Endothelial cell of umbilical vein (primary cell): ENCODE measurements at regions not wholly inside any gene's neighbourhood (a gene's known extent, or its start where the extent isn't known, plus 50 kb on each side); places are given as distances from the start of the nearest gene placed in this dataset.

Experiments
- BruUV-seq: library from RNA; stranded (reverse); fragments of 400-500 nt; replicated peaks from 2 replicates; lab custom pipeline; 2021; lab: Mats Ljungman, UMichigan
- CTCF ChIA-PET: fragments of 300-600, 350-600 bp; sonication (Branson Sonifier 250); formaldehyde crosslinking; loops from one replicate; lab custom pipeline; 2021; ENCODE audit warnings: antibody characterized with exemption, inconsistent platforms; lab: Charles Lee
- POLR2A ChIA-PET: fragments of 300-600, 350-600 bp; sonication (Branson Sonifier 250); formaldehyde crosslinking; loops from one replicate; lab custom pipeline; 2021; ENCODE audit warnings: antibody characterized with exemption, inconsistent platforms; lab: Charles Lee
- DNase-seq: peaks from one replicate; pipeline ENCODE4 v3.0.0-alpha.2; 2011; ENCODE audit warnings: low read depth, low spot score
- FAIRE-seq: peaks from 2 replicates; lab custom pipeline; 2011; peaks lifted over from hg19 to GRCh38; lab: Jason Lieb, UNC
- H2AFZ ChIP-seq: 2 replicates; pipeline ENCODE4 v1.6.0; 2012; ENCODE audit warnings: low read depth, low read length, control low read depth, inconsistent platforms
- H3K27ac ChIP-seq: 2 replicates; pipeline ENCODE4 v1.5.1; 2011; ENCODE audit warnings: low read depth, mild to moderate bottlenecking, control low read depth, low read length, moderate library complexity; ENCODE audit not compliant: insufficient read depth
- H3K27me3 ChIP-seq, 2 experiments: 2 replicates each; pipeline versions ENCODE4 v1.6.0 to v1.6.1; 2011; ENCODE audit warnings: low read length in 2 of 2, mixed read lengths in 1 of 2; ENCODE audit not compliant: control insufficient read depth in 2 of 2, insufficient read depth in 2 of 2
- H3K36me3 ChIP-seq, 2 experiments: 2 replicates in 1 of 2; 3 replicates in 1 of 2; pipeline ENCODE4 v1.5.1; 2011; ENCODE audit warnings: low read length in 2 of 2, mild to moderate bottlenecking in 1 of 2, moderate library complexity in 1 of 2; ENCODE audit not compliant: control insufficient read depth in 2 of 2, insufficient read depth in 2 of 2; ENCODE audit errors: extremely low read depth in 1 of 2
- H3K4me1 ChIP-seq: 3 replicates; pipeline ENCODE4 v1.5.1; 2011; ENCODE audit warnings: mild to moderate bottlenecking, low read length; ENCODE audit not compliant: control insufficient read depth, insufficient read depth; ENCODE audit errors: extremely low read depth
- H3K4me2 ChIP-seq: 2 replicates; pipeline ENCODE4 v1.6.1; 2011; ENCODE audit warnings: low read length, control low read depth, mixed read lengths; ENCODE audit not compliant: insufficient read depth
- H3K4me3 ChIP-seq, 3 experiments: fragments of 200-600 bp in 1 of 3; sonication (generic), shearing (Covaris generic) in 1 of 3; replicated peaks in 1 of 3; 2 replicates each; pipeline ENCODE4 v1.5.1; 2011 to 2016; ENCODE audit warnings: control low read depth in 3 of 3, low read length in 3 of 3, mild to moderate bottlenecking in 2 of 3, inconsistent platforms in 1 of 3, low read depth in 1 of 3, moderate library complexity in 1 of 3; ENCODE audit not compliant: insufficient read depth in 1 of 3
- H3K79me2 ChIP-seq: 2 replicates; pipeline ENCODE4 v1.6.0; 2012; ENCODE audit warnings: low read length, inconsistent platforms; ENCODE audit not compliant: control insufficient read depth, insufficient read depth
- H3K9ac ChIP-seq: replicated peaks from 2 replicates; pipeline ENCODE3; 2011; ENCODE audit warnings: low read length, control low read depth; ENCODE audit not compliant: insufficient read depth; ENCODE audit errors: extremely low read depth
- H3K9me1 ChIP-seq: replicated peaks from 3 replicates; pipeline ENCODE4 v1.6.0; 2011; ENCODE audit warnings: mild to moderate bottlenecking, low read length; ENCODE audit not compliant: control insufficient read depth, insufficient read depth; ENCODE audit errors: extremely low read depth
- H3K9me3 ChIP-seq: replicated peaks from 2 replicates; pipeline ENCODE4 v1.5.1; 2012; ENCODE audit warnings: low read length, inconsistent platforms; ENCODE audit not compliant: control insufficient read depth, insufficient read depth
- H4K20me1 ChIP-seq: replicated peaks from 2 replicates; pipeline ENCODE3; 2011; ENCODE audit warnings: mild to moderate bottlenecking, low read length; ENCODE audit not compliant: control insufficient read depth, insufficient read depth; ENCODE audit errors: extremely low read depth
- EZH2 ChIP-seq: IDR thresholded peaks from 2 replicates; pipeline ENCODE4 v1.6.1; 2012; ENCODE audit warnings: borderline replicate concordance, low read depth, mild to moderate bottlenecking, moderate library complexity, low read length, inconsistent platforms; ENCODE audit not compliant: severe bottlenecking
- FOS ChIP-seq: IDR thresholded peaks from 2 replicates; pipeline ENCODE4 v1.6.1; 2011; ENCODE audit warnings: mild to moderate bottlenecking, low read length, moderate library complexity, borderline replicate concordance; ENCODE audit not compliant: insufficient read depth
- GATA2 ChIP-seq: IDR thresholded peaks from 2 replicates; pipeline ENCODE4 v1.7.0; 2011; ENCODE audit warnings: low read depth, mild to moderate bottlenecking, moderate library complexity, mixed read lengths, low read length; ENCODE audit not compliant: insufficient read length, insufficient read depth
- JUN ChIP-seq: IDR thresholded peaks from 2 replicates; pipeline ENCODE4 v1.6.1; 2011; ENCODE audit warnings: borderline replicate concordance, low read depth; ENCODE audit not compliant: insufficient read length, insufficient read depth
- MYC ChIP-seq: IDR thresholded peaks from one replicate; pipeline ENCODE4 v1.6.1; 2011; ENCODE audit warnings: mild to moderate bottlenecking, low read depth, low read length
- POLR2A ChIP-seq: IDR thresholded peaks from 2 replicates; pipeline ENCODE4 v1.6.1; 2012; ENCODE audit warnings: low read depth, mild to moderate bottlenecking, control low read depth, low read length
- POLR2AphosphoS5 ChIP-seq: IDR thresholded peaks from 2 replicates; pipeline ENCODE4 v1.6.1; 2012; ENCODE audit warnings: low read depth, mild to moderate bottlenecking, control low read depth, low read length, moderate library complexity; ENCODE audit not compliant: insufficient read depth
- dilution Hi-C: fragments of 300-500 bp; cut with MboI; formaldehyde crosslinking; loops from one replicate; pipeline ENCODE4 v1.15.0; 2019; ENCODE audit warnings: low sequenced_read_pairs; ENCODE audit not compliant: extremely low pct_ligation_motif_present
- intact Hi-C: fragments of 100-400 bp; cut with micrococcal nuclease; formaldehyde crosslinking; loops from one replicate; pipeline ENCODE4 v1.10.0; 2022
- TF ChIP-seq, protein P1 (sequence below), 2 donors: IDR thresholded peaks; 1 replicate in 1 of 2; 2 replicates in 1 of 2; pipeline ENCODE4 v1.5.1; 2011; ENCODE audit warnings: low read length in 2 of 2, mild to moderate bottlenecking in 2 of 2, moderate library complexity in 2 of 2, control low read depth in 1 of 2, inconsistent platforms in 1 of 2, low read depth in 1 of 2; ENCODE audit not compliant: insufficient read depth in 1 of 2; ENCODE audit errors: extremely low read depth in 1 of 2
- TF ChIP-seq, protein P2 (sequence below): IDR thresholded peaks from 2 replicates; pipeline ENCODE4 v1.6.1; 2011; ENCODE audit not compliant: insufficient read depth, insufficient read length

- ChIA-PET POLR2A (no interaction called here), CTCF (no interaction called here)
- H3K79me2 ChIP-seq, result no peaks in the 10 kb centered on the region
- TF ChIP-seq GATA2 (no peak), MYC (no peak)
- intact Hi-C loops, result no loop called here
- no peaks in the 10 kb centered on the region for H3K9me3 ChIP-seq
- no TSS peak for BruUV-seq
- no peak overlapping the region for H3K27ac ChIP-seq
- no peak overlapping the region for H3K4me2 ChIP-seq
- H3K4me1 ChIP-seq, result no peaks in the 10 kb centered on the region
- H3K9ac ChIP-seq, result no peak overlapping the region
- no peaks in the 10 kb centered on the region for H3K36me3 ChIP-seq
- no peak overlapping the region for H3K4me3 ChIP-seq
- no peak overlapping the region for H2AFZ ChIP-seq
- no peaks in the 10 kb centered on the region for H3K27me3 ChIP-seq
- H4K20me1 ChIP-seq, result no peaks in the 10 kb centered on the region
- no peak for FAIRE-seq
- DNase-seq, result no peak
- dilution Hi-C loops, result no loop called here
- no peaks in the 10 kb centered on the region for H3K9me1 ChIP-seq
These were observed 158.0 kb downstream of the TENT5A start for GRCh38 chr6:81594501-81594900.

- FAIRE-seq, result no peak
- Histone ChIP-seq H3K79me2 (no peaks in the 10 kb centered on the region), H3K27ac (no peak overlapping the region), H4K20me1 (no peaks in the 10 kb centered on the region), H3K27me3 (no peaks in the 10 kb centered on the region), H3K4me1 (no peaks in the 10 kb centered on the region), H2AFZ (no peak overlapping the region), H3K36me3 (no peaks in the 10 kb centered on the region), H3K4me2 (no peak overlapping the region), H3K9me3 (no peaks in the 10 kb centered on the region), H3K9ac (no peak overlapping the region), H3K4me3 (no peak overlapping the region), H3K9me1 (no peaks in the 10 kb centered on the region)
- DNase-seq, result no peak
- intact Hi-C loops, result no loop called here
- TF ChIP-seq MYC (no peak), JUN (no peak), GATA2 (no peak), FOS (no peak), POLR2A (no peak), POLR2AphosphoS5 (no peak), EZH2 (no peak)
- TF ChIP-seq, protein P1, sequence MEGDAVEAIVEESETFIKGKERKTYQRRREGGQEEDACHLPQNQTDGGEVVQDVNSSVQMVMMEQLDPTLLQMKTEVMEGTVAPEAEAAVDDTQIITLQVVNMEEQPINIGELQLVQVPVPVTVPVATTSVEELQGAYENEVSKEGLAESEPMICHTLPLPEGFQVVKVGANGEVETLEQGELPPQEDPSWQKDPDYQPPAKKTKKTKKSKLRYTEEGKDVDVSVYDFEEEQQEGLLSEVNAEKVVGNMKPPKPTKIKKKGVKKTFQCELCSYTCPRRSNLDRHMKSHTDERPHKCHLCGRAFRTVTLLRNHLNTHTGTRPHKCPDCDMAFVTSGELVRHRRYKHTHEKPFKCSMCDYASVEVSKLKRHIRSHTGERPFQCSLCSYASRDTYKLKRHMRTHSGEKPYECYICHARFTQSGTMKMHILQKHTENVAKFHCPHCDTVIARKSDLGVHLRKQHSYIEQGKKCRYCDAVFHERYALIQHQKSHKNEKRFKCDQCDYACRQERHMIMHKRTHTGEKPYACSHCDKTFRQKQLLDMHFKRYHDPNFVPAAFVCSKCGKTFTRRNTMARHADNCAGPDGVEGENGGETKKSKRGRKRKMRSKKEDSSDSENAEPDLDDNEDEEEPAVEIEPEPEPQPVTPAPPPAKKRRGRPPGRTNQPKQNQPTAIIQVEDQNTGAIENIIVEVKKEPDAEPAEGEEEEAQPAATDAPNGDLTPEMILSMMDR (IDR thresholded peaks at IDR 0.05; ENCODE audit: extremely low read depth in 1 of 2, insufficient read depth in 1 of 2, low read depth in 1 of 2, low read length in 2 of 2), result no peak
- TF ChIP-seq, protein P2, sequence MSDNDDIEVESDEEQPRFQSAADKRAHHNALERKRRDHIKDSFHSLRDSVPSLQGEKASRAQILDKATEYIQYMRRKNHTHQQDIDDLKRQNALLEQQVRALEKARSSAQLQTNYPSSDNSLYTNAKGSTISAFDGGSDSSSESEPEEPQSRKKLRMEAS, result no peak
- dilution Hi-C loops, result no loop called here
- CTCF ChIA-PET, result no interaction called here
- POLR2A ChIA-PET, result no interaction called here
- no TSS peak for BruUV-seq
These were observed 162.2 kb downstream of the TENT5A start for GRCh38 chr6:81590314-81590691.
